NCI-H1930 (cell line): ENCODE measurements at regions not wholly inside any gene's neighbourhood (a gene's known extent, or its start where the extent isn't known, plus 50 kb on each side); places are given as distances from the start of the nearest gene placed in this dataset.

Experiments used
- DNase-seq, 2 experiments: peaks; one replicate each; lab custom pipeline; 2025; lab: John Stamatoyannopoulos, UW

DNA sequence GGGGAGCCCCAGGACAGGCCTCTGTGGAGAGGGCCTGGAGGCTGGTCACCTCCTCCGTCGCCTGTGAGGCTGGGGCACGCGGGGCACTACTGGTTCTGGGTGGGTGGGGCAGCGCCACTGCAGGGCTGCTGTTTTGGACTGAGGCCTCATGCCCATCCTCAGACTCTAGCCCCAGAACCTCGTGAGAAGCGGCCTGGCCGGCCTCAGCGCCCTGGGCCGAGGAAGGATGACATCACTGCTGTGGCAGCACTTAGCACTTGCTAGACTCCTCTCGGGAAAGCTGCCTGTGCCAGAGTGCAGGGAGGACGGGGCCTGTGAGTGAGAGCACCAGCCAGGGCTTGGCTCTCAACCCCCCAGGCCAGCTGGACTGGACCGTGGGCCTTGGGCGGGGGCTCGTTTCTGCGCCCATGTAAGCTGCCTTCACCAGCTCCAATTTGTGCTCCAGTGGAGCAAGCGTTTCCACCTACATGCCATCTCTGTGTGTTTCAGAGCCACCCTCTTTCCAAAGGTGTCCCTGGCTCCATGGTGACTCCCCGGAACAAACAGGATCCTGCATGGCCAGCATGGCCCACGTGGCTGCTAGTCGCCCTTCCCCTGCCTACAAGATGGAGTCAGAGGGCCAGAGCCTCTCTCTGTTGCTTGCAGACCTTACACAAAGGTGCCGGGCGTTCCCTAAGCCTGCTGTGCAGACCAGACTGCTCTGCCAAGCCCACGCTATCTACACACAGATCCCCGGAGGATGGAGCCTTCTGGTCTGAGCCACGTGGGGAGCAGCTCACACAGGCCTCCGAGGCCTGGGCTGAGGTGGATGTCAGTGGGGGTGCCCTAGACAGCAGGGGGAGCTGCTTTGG, 102.9 kb downstream of the CTTN start:
- DNase-seq: no peak

GRCh38 chr11:70501933-70502540, 103.7 kb downstream of the CTTN start:
- no peak for DNase-seq

- DNase-seq: no peak
Observed at GRCh38 chr11:70502677-70503467, 104.5 kb downstream of the CTTN start.

- DNase-seq: no peak
Observed at GRCh38 chr11:70503468-70504221, 105.3 kb downstream of the CTTN start.

- no peak for DNase-seq
Observed at GRCh38 chr11:70504246-70505020, 106.1 kb downstream of the CTTN start.

- DNase-seq: no peak
Observed at GRCh38 chr11:70505331-70505731, 107.0 kb downstream of the CTTN start.

DNA sequence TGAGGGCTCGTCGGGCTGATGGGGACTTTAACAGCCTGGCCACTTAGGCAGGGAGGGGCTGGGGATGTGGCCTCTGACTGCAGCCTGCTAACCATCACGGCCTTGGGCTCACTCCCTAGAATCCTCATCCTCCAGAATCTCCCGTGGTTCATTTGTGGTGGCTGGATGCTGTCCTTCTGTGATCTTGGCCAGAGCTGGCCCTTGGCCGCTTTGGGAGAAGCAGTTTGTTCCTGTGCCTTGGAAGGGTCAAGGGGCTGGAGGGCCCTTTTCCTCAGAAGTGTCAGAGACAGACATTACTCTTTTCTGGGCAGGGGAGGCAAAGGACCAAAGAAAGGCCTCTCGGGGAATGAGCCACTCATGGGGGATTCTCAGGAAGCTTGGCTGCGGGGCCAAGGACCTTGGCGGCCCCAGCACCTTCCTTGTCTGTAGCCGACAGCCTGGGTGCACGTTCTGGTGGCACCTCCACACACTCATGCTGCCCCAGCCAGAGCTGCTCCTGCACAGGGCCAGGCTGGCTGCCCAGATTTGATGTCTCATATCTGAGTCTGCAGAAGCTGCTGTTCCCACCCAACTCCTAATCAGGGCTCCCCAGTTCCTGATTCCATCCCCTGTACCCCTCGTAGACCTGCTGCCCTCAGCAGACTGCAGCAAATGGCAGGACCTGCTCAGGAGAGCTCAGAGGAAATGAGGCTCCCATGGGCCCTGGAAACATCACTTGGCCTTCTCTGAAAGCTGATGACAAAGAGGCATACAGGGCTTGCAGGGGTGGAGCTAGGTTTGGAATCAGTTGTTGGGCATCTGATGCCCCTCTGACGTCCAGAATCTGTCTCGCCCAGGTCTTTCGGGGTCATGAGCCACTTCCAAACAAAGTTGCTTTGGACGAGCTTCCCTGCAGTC, 107.7 kb downstream of the CTTN start:
- no peak for DNase-seq

DNA sequence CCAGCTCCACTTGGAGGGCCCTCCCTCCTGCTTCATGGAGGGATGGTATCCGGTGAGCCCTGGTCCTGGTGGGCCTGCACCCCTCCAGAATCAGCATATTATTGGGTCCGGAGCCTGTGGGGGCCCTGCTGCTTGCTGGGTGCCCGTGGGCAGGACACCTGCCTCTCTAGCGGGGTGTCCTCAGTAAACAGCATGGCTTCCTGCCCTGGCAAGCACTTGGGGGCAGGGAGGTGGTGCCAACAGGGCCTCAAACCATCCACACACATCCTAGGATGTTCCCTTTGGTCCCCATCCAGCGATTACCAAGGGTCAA, 108.3 kb downstream of the CTTN start:
- DNase-seq: no peak

DNA sequence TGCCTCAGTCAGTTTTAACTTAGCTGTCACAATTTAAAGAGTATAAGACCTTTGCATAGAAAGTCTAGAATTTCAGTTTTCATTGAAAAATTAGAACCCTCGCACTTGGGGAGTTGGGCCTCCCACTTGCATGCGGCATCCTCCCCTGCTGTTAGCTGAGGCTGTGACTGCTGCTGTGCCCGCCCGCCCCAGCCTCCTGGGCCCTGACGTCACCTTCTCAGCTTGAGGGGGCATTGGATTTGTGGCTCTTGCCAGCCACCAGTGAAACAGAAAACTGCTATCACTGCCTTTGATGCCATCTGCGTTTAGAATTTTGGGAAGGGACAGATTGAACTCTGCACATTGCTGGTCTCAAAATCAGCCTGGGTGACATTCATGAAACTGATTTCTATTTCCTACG, 108.7 kb downstream of the CTTN start:
- no peak for DNase-seq

DNA sequence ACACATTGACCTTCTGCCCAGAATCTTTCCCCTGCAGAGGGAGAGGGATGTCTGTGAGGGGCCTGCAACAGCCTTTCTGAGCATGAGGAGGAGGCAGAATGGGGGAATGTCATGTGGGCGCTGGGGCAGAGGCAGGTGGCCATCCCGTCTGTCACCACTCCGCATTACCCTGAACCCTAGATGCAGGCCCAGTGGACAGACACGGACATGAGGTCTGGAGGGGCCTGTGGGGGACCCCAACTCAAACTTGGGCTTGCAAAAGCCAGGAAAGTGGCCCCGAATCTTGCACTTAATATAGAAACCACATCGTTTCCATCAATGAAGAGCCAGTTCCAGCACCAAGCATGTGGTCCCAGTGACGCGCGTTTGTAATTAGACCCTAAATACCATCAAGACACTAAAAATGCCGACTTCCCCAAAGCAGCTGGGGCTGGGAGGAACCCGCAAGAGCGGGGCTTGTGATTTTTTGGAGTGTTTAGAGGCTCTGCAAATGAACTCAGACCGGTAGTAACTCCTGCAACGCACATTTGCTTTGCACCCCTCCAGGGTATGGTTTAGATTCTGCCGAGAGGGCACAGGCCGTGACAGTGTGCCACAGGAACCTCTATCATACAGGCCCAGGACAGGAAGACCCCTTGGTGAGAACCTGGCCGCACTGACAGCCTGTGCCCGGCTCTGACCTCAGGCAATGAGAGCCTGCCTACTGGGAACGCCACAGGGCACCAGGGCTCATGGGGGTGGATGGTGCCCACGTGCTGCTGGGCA, 109.3 kb downstream of the CTTN start:
- DNase-seq: no peak

DNA sequence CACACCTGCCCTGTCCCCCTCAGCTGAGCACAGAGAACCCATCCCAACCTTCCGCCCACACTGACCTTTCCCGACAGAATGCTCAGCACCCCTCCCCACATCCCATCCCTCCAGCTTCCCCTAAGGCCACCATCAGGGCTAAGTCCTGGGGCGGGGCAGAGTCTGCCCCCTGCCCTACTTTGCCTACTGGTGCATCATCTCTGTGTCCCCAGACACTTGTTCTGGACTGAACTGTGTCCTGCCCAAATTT, 109.8 kb downstream of the CTTN start:
- DNase-seq: no peak

GRCh38 chr11:70509476-70509875, 111.1 kb downstream of the CTTN start:
- DNase-seq: no peak

DNA sequence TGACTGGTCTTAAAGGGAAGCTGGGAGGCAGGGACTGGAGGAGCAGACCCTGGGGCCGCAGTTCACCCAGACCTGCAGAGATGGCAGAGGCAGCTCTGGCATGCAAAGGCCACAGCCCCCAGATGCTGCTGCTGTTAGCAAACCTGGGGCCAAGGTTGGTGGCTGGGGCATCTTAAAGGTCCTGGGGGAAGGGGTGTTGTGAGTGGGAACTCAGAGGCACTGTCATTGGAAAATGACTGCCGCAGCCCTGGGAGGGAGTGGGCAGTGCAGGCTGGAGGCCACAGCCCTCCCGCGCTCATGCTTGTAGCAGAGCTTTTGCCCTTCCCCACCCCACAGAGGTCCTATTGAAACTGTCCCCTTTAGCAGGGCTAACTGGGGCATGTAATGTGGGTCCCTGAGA, 111.8 kb downstream of the CTTN start:
- no peak for DNase-seq

DNA sequence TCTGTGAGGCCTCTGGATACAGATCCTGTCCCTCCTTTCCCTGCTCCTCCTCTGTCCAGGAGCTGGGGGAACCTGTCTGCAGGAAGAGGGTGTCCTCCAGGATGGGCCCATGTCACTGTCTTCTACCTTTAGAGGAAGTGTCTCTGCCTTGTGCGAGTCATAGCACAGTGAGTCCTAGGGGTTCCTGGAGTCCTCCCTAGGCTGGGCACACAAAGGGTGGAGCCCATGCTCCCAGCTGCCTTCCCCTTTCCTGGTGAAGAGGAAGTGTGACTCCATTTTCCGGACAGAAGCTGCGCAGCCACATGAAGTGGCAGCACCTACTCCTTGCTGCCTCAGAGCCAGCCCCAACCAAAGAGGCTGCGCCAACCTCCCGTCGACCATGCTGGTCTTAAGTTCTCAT, 112.2 kb downstream of the CTTN start:
- DNase-seq: no peak

DNA sequence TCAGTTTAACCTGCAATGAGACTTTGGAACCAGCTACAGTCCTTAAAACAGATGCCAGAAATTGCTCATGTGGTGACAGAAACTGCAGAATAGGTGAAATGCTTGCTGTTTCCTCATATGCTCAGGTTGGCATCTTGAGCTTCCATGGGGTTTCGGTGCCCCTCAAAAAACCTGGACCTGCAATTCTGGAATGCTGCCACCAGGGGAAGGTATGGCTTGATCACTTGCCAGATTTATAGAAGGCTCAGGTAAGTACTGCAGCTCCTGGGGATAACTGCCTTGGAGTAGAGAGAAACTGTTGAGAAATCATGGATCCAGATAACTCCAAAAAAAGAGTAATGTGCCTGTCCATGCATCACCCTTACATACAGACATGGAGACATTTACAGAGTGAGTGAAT, 113.0 kb downstream of the CTTN start:
- no peak for DNase-seq

- no peak for DNase-seq
Observed at GRCh38 chr11:70512716-70513115, 114.4 kb downstream of the CTTN start.

DNA sequence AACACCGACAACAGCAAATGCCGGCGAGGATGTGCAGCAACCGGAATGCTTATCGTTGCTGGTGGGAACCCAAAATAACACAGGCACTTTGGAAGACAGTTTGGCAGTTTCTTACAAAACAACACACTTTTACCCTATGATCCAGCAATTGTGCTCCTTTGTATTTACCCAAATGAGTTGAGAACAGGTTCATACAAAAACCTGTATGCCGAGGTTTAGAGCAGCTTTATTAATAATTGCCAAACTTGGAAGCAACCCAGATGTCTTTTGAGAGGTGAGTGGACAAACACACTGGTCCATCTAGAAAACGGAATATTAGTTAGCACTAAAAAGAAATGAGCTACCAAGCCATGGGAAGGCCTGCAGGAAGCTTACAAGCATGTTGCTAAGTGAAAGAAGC, 118.9 kb downstream of the CTTN start:
- no peak for DNase-seq

- no peak for DNase-seq
Observed at GRCh38 chr11:70517988-70518907, 119.9 kb downstream of the CTTN start.

DNA sequence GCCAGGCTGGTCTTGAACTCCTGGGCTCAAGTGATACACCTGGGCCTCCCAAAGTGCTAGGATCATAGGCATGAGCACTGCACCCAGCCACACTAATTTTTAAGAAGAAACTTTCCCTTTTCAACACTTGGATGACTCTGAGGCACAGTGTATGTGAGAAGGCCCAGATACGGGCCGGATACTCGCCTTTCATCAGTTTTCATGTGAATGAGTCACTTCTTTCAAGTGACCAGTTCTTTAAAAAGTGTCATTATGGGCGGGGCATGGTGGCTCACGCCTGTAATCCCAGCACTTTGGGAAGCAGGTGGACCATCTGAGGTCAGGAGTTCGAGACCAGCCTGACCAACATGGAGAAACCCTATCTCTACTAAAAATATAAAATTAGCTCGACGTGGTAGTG, 120.8 kb downstream of the CTTN start:
- DNase-seq: no peak
